Endothelial cell of umbilical vein (primary cell): ENCODE measurements at regions not wholly inside any gene's neighbourhood (a gene's known extent, or its start where the extent isn't known, plus 50 kb on each side); places are given as distances from the start of the nearest gene placed in this dataset.

Source experiments
- BruUV-seq: library from RNA; stranded (reverse); fragments of 400-500 nt; replicated peaks from 2 replicates; lab custom pipeline; 2021; lab: Mats Ljungman, UMichigan
- CTCF ChIA-PET: fragments of 300-600, 350-600 bp; sonication (Branson Sonifier 250); formaldehyde crosslinking; loops from one replicate; lab custom pipeline; 2021; ENCODE audit warnings: antibody characterized with exemption, inconsistent platforms; lab: Charles Lee
- POLR2A ChIA-PET: fragments of 300-600, 350-600 bp; sonication (Branson Sonifier 250); formaldehyde crosslinking; loops from one replicate; lab custom pipeline; 2021; ENCODE audit warnings: antibody characterized with exemption, inconsistent platforms; lab: Charles Lee
- DNase-seq: peaks from one replicate; pipeline ENCODE4 v3.0.0-alpha.2; 2011; ENCODE audit warnings: low read depth, low spot score
- FAIRE-seq: peaks from 2 replicates; lab custom pipeline; 2011; peaks lifted over from hg19 to GRCh38; lab: Jason Lieb, UNC
- H2AFZ ChIP-seq: 2 replicates; pipeline ENCODE4 v1.6.0; 2012; ENCODE audit warnings: low read depth, low read length, control low read depth, inconsistent platforms
- H3K27ac ChIP-seq: 2 replicates; pipeline ENCODE4 v1.5.1; 2011; ENCODE audit warnings: low read depth, mild to moderate bottlenecking, control low read depth, low read length, moderate library complexity; ENCODE audit not compliant: insufficient read depth
- H3K27me3 ChIP-seq, 2 experiments: 2 replicates each; pipeline versions ENCODE4 v1.6.0 to v1.6.1; 2011; ENCODE audit warnings: low read length in 2 of 2, mixed read lengths in 1 of 2; ENCODE audit not compliant: control insufficient read depth in 2 of 2, insufficient read depth in 2 of 2
- H3K36me3 ChIP-seq, 2 experiments: 2 replicates in 1 of 2; 3 replicates in 1 of 2; pipeline ENCODE4 v1.5.1; 2011; ENCODE audit warnings: low read length in 2 of 2, mild to moderate bottlenecking in 1 of 2, moderate library complexity in 1 of 2; ENCODE audit not compliant: control insufficient read depth in 2 of 2, insufficient read depth in 2 of 2; ENCODE audit errors: extremely low read depth in 1 of 2
- H3K4me1 ChIP-seq: 3 replicates; pipeline ENCODE4 v1.5.1; 2011; ENCODE audit warnings: mild to moderate bottlenecking, low read length; ENCODE audit not compliant: control insufficient read depth, insufficient read depth; ENCODE audit errors: extremely low read depth
- H3K4me2 ChIP-seq: 2 replicates; pipeline ENCODE4 v1.6.1; 2011; ENCODE audit warnings: low read length, control low read depth, mixed read lengths; ENCODE audit not compliant: insufficient read depth
- H3K4me3 ChIP-seq, 3 experiments: fragments of 200-600 bp in 1 of 3; sonication (generic), shearing (Covaris generic) in 1 of 3; replicated peaks in 1 of 3; 2 replicates each; pipeline ENCODE4 v1.5.1; 2011 to 2016; ENCODE audit warnings: control low read depth in 3 of 3, low read length in 3 of 3, mild to moderate bottlenecking in 2 of 3, inconsistent platforms in 1 of 3, low read depth in 1 of 3, moderate library complexity in 1 of 3; ENCODE audit not compliant: insufficient read depth in 1 of 3
- H3K79me2 ChIP-seq: 2 replicates; pipeline ENCODE4 v1.6.0; 2012; ENCODE audit warnings: low read length, inconsistent platforms; ENCODE audit not compliant: control insufficient read depth, insufficient read depth
- H3K9ac ChIP-seq: replicated peaks from 2 replicates; pipeline ENCODE3; 2011; ENCODE audit warnings: low read length, control low read depth; ENCODE audit not compliant: insufficient read depth; ENCODE audit errors: extremely low read depth
- H3K9me1 ChIP-seq: replicated peaks from 3 replicates; pipeline ENCODE4 v1.6.0; 2011; ENCODE audit warnings: mild to moderate bottlenecking, low read length; ENCODE audit not compliant: control insufficient read depth, insufficient read depth; ENCODE audit errors: extremely low read depth
- H3K9me3 ChIP-seq: replicated peaks from 2 replicates; pipeline ENCODE4 v1.5.1; 2012; ENCODE audit warnings: low read length, inconsistent platforms; ENCODE audit not compliant: control insufficient read depth, insufficient read depth
- H4K20me1 ChIP-seq: replicated peaks from 2 replicates; pipeline ENCODE3; 2011; ENCODE audit warnings: mild to moderate bottlenecking, low read length; ENCODE audit not compliant: control insufficient read depth, insufficient read depth; ENCODE audit errors: extremely low read depth
- CTCF ChIP-seq, 2 donors: IDR thresholded peaks; 1 replicate in 1 of 2; 2 replicates in 1 of 2; pipeline ENCODE4 v1.5.1; 2011; ENCODE audit warnings: low read length in 2 of 2, mild to moderate bottlenecking in 2 of 2, moderate library complexity in 2 of 2, control low read depth in 1 of 2, inconsistent platforms in 1 of 2, low read depth in 1 of 2; ENCODE audit not compliant: insufficient read depth in 1 of 2; ENCODE audit errors: extremely low read depth in 1 of 2
- EZH2 ChIP-seq: IDR thresholded peaks from 2 replicates; pipeline ENCODE4 v1.6.1; 2012; ENCODE audit warnings: borderline replicate concordance, low read depth, mild to moderate bottlenecking, moderate library complexity, low read length, inconsistent platforms; ENCODE audit not compliant: severe bottlenecking
- FOS ChIP-seq: IDR thresholded peaks from 2 replicates; pipeline ENCODE4 v1.6.1; 2011; ENCODE audit warnings: mild to moderate bottlenecking, low read length, moderate library complexity, borderline replicate concordance; ENCODE audit not compliant: insufficient read depth
- GATA2 ChIP-seq: IDR thresholded peaks from 2 replicates; pipeline ENCODE4 v1.7.0; 2011; ENCODE audit warnings: low read depth, mild to moderate bottlenecking, moderate library complexity, mixed read lengths, low read length; ENCODE audit not compliant: insufficient read length, insufficient read depth
- JUN ChIP-seq: IDR thresholded peaks from 2 replicates; pipeline ENCODE4 v1.6.1; 2011; ENCODE audit warnings: borderline replicate concordance, low read depth; ENCODE audit not compliant: insufficient read length, insufficient read depth
- MAX ChIP-seq: IDR thresholded peaks from 2 replicates; pipeline ENCODE4 v1.6.1; 2011; ENCODE audit not compliant: insufficient read depth, insufficient read length
- MYC ChIP-seq: IDR thresholded peaks from one replicate; pipeline ENCODE4 v1.6.1; 2011; ENCODE audit warnings: mild to moderate bottlenecking, low read depth, low read length
- POLR2A ChIP-seq: IDR thresholded peaks from 2 replicates; pipeline ENCODE4 v1.6.1; 2012; ENCODE audit warnings: low read depth, mild to moderate bottlenecking, control low read depth, low read length
- POLR2AphosphoS5 ChIP-seq: IDR thresholded peaks from 2 replicates; pipeline ENCODE4 v1.6.1; 2012; ENCODE audit warnings: low read depth, mild to moderate bottlenecking, control low read depth, low read length, moderate library complexity; ENCODE audit not compliant: insufficient read depth
- dilution Hi-C: fragments of 300-500 bp; cut with MboI; formaldehyde crosslinking; loops from one replicate; pipeline ENCODE4 v1.15.0; 2019; ENCODE audit warnings: low sequenced_read_pairs; ENCODE audit not compliant: extremely low pct_ligation_motif_present
- intact Hi-C: fragments of 100-400 bp; cut with micrococcal nuclease; formaldehyde crosslinking; loops from one replicate; pipeline ENCODE4 v1.10.0; 2022

GRCh38 chr4:27117453-27117852 lies 256.8 kb downstream of the STIM2 start:
- no peaks in the 10 kb centered on the region for H3K79me2 ChIP-seq
- H3K36me3 ChIP-seq, result no peaks in the 10 kb centered on the region
- H3K9me3 ChIP-seq, result no peaks in the 10 kb centered on the region
- no peak overlapping the region for H3K4me3 ChIP-seq
- no peak overlapping the region for H3K27ac ChIP-seq
- ChIA-PET POLR2A (no interaction called here), CTCF (no interaction called here)
- H3K9me1 ChIP-seq, result no peaks in the 10 kb centered on the region
- no peak for DNase-seq
- TF ChIP-seq POLR2AphosphoS5, result no peak
- TF ChIP-seq CTCF (IDR thresholded peaks at IDR 0.05; ENCODE audit: extremely low read depth in 1 of 2, insufficient read depth in 1 of 2, low read depth in 1 of 2, low read length in 2 of 2), result no peak
- TF ChIP-seq POLR2A, result no peak
- TF ChIP-seq FOS, result no peak
- no peak for TF ChIP-seq GATA2
- TF ChIP-seq JUN, result no peak
- TF ChIP-seq MYC, result no peak
- no peak for TF ChIP-seq MAX
- TF ChIP-seq EZH2, result no peak
- no peak overlapping the region for H3K4me2 ChIP-seq
- H2AFZ ChIP-seq, result no peak overlapping the region
- intact Hi-C loops (no loop called here), dilution Hi-C loops (no loop called here)
- H3K4me1 ChIP-seq, result no peaks in the 10 kb centered on the region
- no peaks in the 10 kb centered on the region for H3K27me3 ChIP-seq
- no TSS peak for BruUV-seq
- no peak overlapping the region for H3K9ac ChIP-seq
- no peak for FAIRE-seq
- no peaks in the 10 kb centered on the region for H4K20me1 ChIP-seq
